ENCODE measurements at regions not wholly inside any gene's neighbourhood (a gene's known extent, or its start where the extent isn't known, plus 50 kb on each side); places are given as distances from the start of the nearest gene placed in this dataset.
A peak's percentile ranks its signal among the peaks of the same experiment; 100 is the strongest.

- no peak for DNase-seq
These were observed 68.0 kb downstream of the SNX12 start for GRCh38 chrX:71000139-71000538.

- peak; percentile 20 for DNase-seq
These were observed 67.6 kb upstream of the SLC7A3 start for GRCh38 chrX:70998411-70999027.

- DNase-seq: no peak
These were observed 64.4 kb upstream of the SLC7A3 start for GRCh38 chrX:70995338-70995737.

- no peak for DNase-seq
These were observed 57.5 kb upstream of the SLC7A3 start for GRCh38 chrX:70988425-70988824.
